ENCODE measurements at regions not wholly inside any gene's neighbourhood (a gene's known extent, or its start where the extent isn't known, plus 50 kb on each side); places are given as distances from the start of the nearest gene placed in this dataset.

DNA sequence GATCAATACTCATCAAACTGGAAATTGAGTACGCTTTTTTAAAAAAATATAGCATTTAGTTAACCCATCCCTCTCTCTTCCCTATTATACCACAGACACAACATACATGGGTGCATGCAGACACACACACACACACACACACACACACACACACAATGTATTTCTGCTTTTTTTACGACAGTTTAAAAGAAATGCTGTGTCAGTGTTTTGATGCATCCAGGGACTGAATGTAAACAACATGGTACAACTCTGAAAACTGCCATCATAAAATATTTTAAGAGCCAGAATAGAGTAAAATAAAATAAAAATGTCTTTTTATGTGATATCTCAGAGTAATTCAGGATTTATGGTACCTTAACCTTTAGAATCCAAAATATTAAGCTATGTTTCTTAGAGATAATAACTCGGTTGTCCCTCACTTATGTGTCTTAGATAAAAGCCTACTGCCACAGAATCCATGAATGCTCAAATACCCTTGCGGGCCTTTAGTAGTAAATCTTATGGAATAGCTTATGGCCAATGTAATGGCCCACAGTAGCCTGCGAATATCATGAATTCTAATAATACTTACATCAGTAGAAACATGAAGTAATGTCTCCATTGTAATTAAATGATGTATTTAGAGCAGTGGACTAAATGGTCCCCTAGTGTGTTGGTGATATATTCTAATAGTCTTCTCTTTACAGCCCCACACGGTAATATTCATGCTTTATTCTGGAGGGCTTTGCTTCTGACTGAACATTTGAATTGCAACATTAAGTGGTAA is 251.6 kb upstream of the FIGN start:
- TF ChIP-seq POLR2A (IDR thresholded peaks at IDR 0.05) (no peak), CTCF (IDR thresholded peaks at IDR 0.05) (no peak), EP300 (IDR thresholded peaks at IDR 0.05) (no peak), POLR2AphosphoS5 (IDR thresholded peaks at IDR 0.05) (no peak)

Measured in suprapubic skin (tissue), 4 donors.